WTC11 (cell line): ENCODE measurements at regions not wholly inside any gene's neighbourhood (a gene's known extent, or its start where the extent isn't known, plus 50 kb on each side); places are given as distances from the start of the nearest gene placed in this dataset.

Experiments
- CTCF ChIP-seq: fragments of 200-600 bp; IDR thresholded peaks from 2 replicates; pipeline ENCODE4 v1.8.0; 2022; ENCODE audit warnings: antibody characterized with exemption
- NR2C2 ChIP-seq: sonication (generic); formaldehyde crosslinking; IDR thresholded peaks from 2 replicates; pipeline ENCODE4 v1.8.0; 2022; ENCODE audit warnings: mild to moderate bottlenecking, missing genetic modification reagents

- TF ChIP-seq CTCF, result no peak
- TF ChIP-seq NR2C2 (CRISPR knock-in tag), result no peak
Measured at GRCh38 chr15:55088207-55088606, 108.5 kb downstream of the RSL24D1 start.
